ENCODE measurements at regions not wholly inside any gene's neighbourhood (a gene's known extent, or its start where the extent isn't known, plus 50 kb on each side); places are given as distances from the start of the nearest gene placed in this dataset.

GRCh38 chr6:10051283-10051682 lies 363.6 kb downstream of the TFAP2A start:
- Histone ChIP-seq H3K36me3 (ENCODE audit: control insufficient read depth in 1 of 2, insufficient read depth in 2 of 2, low read length in 2 of 2) (no peaks in the 10 kb centered on the region), H3K9me3 (ENCODE audit: control insufficient read depth in 1 of 2, insufficient read depth in 1 of 2, low read depth in 1 of 2, low read length in 2 of 2) (no peaks in the 10 kb centered on the region), H3K4me3 (replicated peaks in 1 of 2; ENCODE audit: low read depth in 1 of 2, low read length in 2 of 2) (no peak overlapping the region), H3K9ac (ENCODE audit: low read length) (no peak overlapping the region), H4K20me1 (ENCODE audit: insufficient read depth) (no peaks in the 10 kb centered on the region), H3K79me2 (ENCODE audit: insufficient read depth, low read length) (no peaks in the 10 kb centered on the region), H2AFZ (ENCODE audit: low read depth, low read length, poor library complexity, severe bottlenecking) (no peak overlapping the region), H3K27me3 (ENCODE audit: insufficient read depth, low read length) (no peaks in the 10 kb centered on the region), H3K4me1 (ENCODE audit: control insufficient read depth in 1 of 2, insufficient read depth in 2 of 2, low read length in 2 of 2) (no peaks in the 10 kb centered on the region), H3K9me2 (ENCODE audit: insufficient read depth) (no peaks in the 10 kb centered on the region), H3K27ac (ENCODE audit: low read depth, low read length) (no peak overlapping the region), H3K4me2 (ENCODE audit: low read length) (no peak overlapping the region)
- DNase-seq (ENCODE audit: low read depth, low spot score) (no peak), ATAC-seq (no peak)
- RAD21 ChIA-PET (ENCODE audit: low non-redundant PET in 1 of 2, low total read pairs in 2 of 2, uncharacterized antibody in 2 of 2, unreplicated experiment in 2 of 2) = no interaction called here
- intact Hi-C loops (cut with micrococcal nuclease) = no loop called here
- POLR2A ChIA-PET = no interaction called here
- CTCF ChIA-PET = interaction anchor here (0.6 kb wide), 1 partner anchor 16 kb away, joined by 3 read pairs; no protein-coding TSS in a partner anchor
- TF ChIP-seq ZNF274 (IDR thresholded peaks at IDR 0.05; ENCODE audit: low read depth, low read length) (no peak), SP1 (IDR thresholded peaks at IDR 0.05; ENCODE audit: low read depth) (no peak), POLR2A (IDR thresholded peaks at IDR 0.05; ENCODE audit: borderline replicate concordance, extremely low read depth, insufficient read depth, insufficient read length) (no peak), EZH2phosphoT487 (IDR thresholded peaks at IDR 0.05; ENCODE audit: borderline replicate concordance) (no peak), YY1 (IDR thresholded peaks at IDR 0.05; ENCODE audit: extremely low read depth, insufficient replicate concordance, low read depth, low read length) (no peak), JUND (IDR thresholded peaks at IDR 0.05) (no peak), ZFX (IDR thresholded peaks at IDR 0.05) (no peak), POLR2AphosphoS5 (IDR thresholded peaks at IDR 0.05; ENCODE audit: low read depth, low read length) (no peak), CTCF (IDR thresholded peaks at IDR 0.05 in 2 of 3, conservative IDR thresholded peaks at IDR 0.05 in 1 of 3; ENCODE audit: borderline replicate concordance in 1 of 3, insufficient read depth in 1 of 3, low read depth in 2 of 3, low read length in 2 of 3) (no peak), ELF1 (IDR thresholded peaks at IDR 0.05; ENCODE audit: borderline replicate concordance, low read depth) (no peak), RAD21 (IDR thresholded peaks at IDR 0.05; ENCODE audit: low read depth) (no peak), MAX (IDR thresholded peaks at IDR 0.05) (no peak), CEBPB (IDR thresholded peaks at IDR 0.05; ENCODE audit: low read depth) (no peak), FOSL1 (IDR thresholded peaks at IDR 0.05; ENCODE audit: low read depth) (no peak), EGR1 (IDR thresholded peaks at IDR 0.05; ENCODE audit: low read depth) (no peak), SRF (IDR thresholded peaks at IDR 0.05; ENCODE audit: low read depth) (no peak), CBX3 (IDR thresholded peaks at IDR 0.05; ENCODE audit: low read depth) (no peak)
- no TSS peak for BruUV-seq (replicated peaks)
